Fibroblast of lung (primary cell): ENCODE measurements at regions not wholly inside any gene's neighbourhood (a gene's known extent, or its start where the extent isn't known, plus 50 kb on each side); places are given as distances from the start of the nearest gene placed in this dataset.

ENCODE experiments used
- EZH2 ChIP-seq: IDR thresholded peaks from 2 replicates; pipeline ENCODE4 v1.5.1; 2012; ENCODE audit warnings: low read length, control low read depth, mild to moderate bottlenecking; ENCODE audit errors: missing control alignments
- TF ChIP-seq, protein P1 (sequence below), 2 donors: IDR thresholded peaks in 1 of 2; conservative IDR thresholded peaks in 1 of 2; 1 replicate in 1 of 2; 2 replicates in 1 of 2; pipeline ENCODE4 v1.5.1; 2011 to 2012; ENCODE audit warnings: low read length in 2 of 2, control low read depth in 1 of 2, inconsistent platforms in 1 of 2, low read depth in 1 of 2, mild to moderate bottlenecking in 1 of 2

DNA sequence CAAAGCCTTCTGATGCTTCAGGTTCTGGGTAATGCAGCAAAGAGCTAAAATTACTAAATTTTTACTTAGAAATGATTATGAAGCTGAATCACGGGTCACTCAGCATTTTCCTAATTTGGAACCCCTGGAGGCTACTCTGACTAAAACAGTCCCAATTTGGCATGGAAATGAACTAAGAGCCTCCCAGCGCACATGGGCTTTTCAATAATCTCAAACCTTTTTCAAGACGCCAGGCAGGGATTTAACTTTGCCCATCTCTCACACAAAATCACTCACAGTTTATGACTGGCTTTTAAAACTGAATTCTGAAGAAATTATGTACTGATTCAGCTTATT, 68.3 kb downstream of the LLPH start:
- TF ChIP-seq, protein P1, sequence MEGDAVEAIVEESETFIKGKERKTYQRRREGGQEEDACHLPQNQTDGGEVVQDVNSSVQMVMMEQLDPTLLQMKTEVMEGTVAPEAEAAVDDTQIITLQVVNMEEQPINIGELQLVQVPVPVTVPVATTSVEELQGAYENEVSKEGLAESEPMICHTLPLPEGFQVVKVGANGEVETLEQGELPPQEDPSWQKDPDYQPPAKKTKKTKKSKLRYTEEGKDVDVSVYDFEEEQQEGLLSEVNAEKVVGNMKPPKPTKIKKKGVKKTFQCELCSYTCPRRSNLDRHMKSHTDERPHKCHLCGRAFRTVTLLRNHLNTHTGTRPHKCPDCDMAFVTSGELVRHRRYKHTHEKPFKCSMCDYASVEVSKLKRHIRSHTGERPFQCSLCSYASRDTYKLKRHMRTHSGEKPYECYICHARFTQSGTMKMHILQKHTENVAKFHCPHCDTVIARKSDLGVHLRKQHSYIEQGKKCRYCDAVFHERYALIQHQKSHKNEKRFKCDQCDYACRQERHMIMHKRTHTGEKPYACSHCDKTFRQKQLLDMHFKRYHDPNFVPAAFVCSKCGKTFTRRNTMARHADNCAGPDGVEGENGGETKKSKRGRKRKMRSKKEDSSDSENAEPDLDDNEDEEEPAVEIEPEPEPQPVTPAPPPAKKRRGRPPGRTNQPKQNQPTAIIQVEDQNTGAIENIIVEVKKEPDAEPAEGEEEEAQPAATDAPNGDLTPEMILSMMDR (conservative IDR thresholded peaks at IDR 0.05 in 1 of 2, IDR thresholded peaks at IDR 0.05 in 1 of 2; ENCODE audit: low read depth in 1 of 2, low read length in 2 of 2): no peak
- no peak for TF ChIP-seq EZH2
